Kidney epithelial cell (primary cell): ENCODE measurements at regions not wholly inside any gene's neighbourhood (a gene's known extent, or its start where the extent isn't known, plus 50 kb on each side); places are given as distances from the start of the nearest gene placed in this dataset.

ENCODE experiments used
- DNase-seq: peaks from one replicate; pipeline ENCODE4 v3.0.0-alpha.2; 2010; ENCODE audit warnings: low read depth
- H3K27me3 ChIP-seq: 2 replicates; pipeline ENCODE4 v1.6.0; 2011; ENCODE audit warnings: low read length; ENCODE audit not compliant: control insufficient read depth, insufficient read depth
- H3K36me3 ChIP-seq: 2 replicates; pipeline ENCODE4 v1.5.1; 2011; ENCODE audit warnings: low read length; ENCODE audit not compliant: control insufficient read depth, insufficient read depth
- H3K4me3 ChIP-seq: 2 replicates; pipeline ENCODE4 v1.5.1; 2011; ENCODE audit warnings: low read depth, mild to moderate bottlenecking, control low read depth, low read length
- CTCF ChIP-seq: IDR thresholded peaks from 2 replicates; pipeline ENCODE4 v1.5.1; 2011; ENCODE audit warnings: mild to moderate bottlenecking, moderate library complexity, low read length, control low read depth, inconsistent platforms; ENCODE audit not compliant: insufficient read depth, poor library complexity, severe bottlenecking

GRCh38 chr4:142955501-142955900, 109.4 kb upstream of the INPP4B start:
- Histone ChIP-seq H3K36me3 (no peaks in the 10 kb centered on the region), H3K27me3 (no peaks in the 10 kb centered on the region), H3K4me3 (no peak overlapping the region)
- no peak for TF ChIP-seq CTCF
- no peak for DNase-seq

GRCh38 chr4:142959173-142959572, 113.1 kb upstream of the INPP4B start:
- Histone ChIP-seq H3K27me3 (no peaks in the 10 kb centered on the region), H3K36me3 (no peaks in the 10 kb centered on the region), H3K4me3 (no peak overlapping the region)
- TF ChIP-seq CTCF: no peak
- DNase-seq: peak; percentile 19

GRCh38 chr4:142960126-142960525, 114.0 kb upstream of the INPP4B start:
- no peak for DNase-seq
- no peaks in the 10 kb centered on the region for H3K36me3 ChIP-seq
- no peak overlapping the region for H3K4me3 ChIP-seq
- no peaks in the 10 kb centered on the region for H3K27me3 ChIP-seq
- no peak for TF ChIP-seq CTCF

- TF ChIP-seq CTCF: no peak
- Histone ChIP-seq H3K4me3 (no peak overlapping the region), H3K27me3 (no peaks in the 10 kb centered on the region), H3K36me3 (no peaks in the 10 kb centered on the region)
- no peak for DNase-seq
Measured at GRCh38 chr4:142960867-142961644, 115.0 kb upstream of the INPP4B start.

GRCh38 chr4:142961866-142962265, 115.8 kb upstream of the INPP4B start:
- TF ChIP-seq CTCF: no peak
- Histone ChIP-seq H3K36me3 (no peaks in the 10 kb centered on the region), H3K27me3 (no peaks in the 10 kb centered on the region), H3K4me3 (no peak overlapping the region)
- DNase-seq: no peak

GRCh38 chr4:142974328-142974727, 128.2 kb upstream of the INPP4B start:
- TF ChIP-seq CTCF: no peak
- Histone ChIP-seq H3K27me3 (no peaks in the 10 kb centered on the region), H3K4me3 (no peak overlapping the region), H3K36me3 (no peaks in the 10 kb centered on the region)
- DNase-seq: no peak
